HL-60 (cell line): ENCODE measurements at regions not wholly inside any gene's neighbourhood (a gene's known extent, or its start where the extent isn't known, plus 50 kb on each side); places are given as distances from the start of the nearest gene placed in this dataset.

ENCODE experiments used
- CTCF ChIP-seq: IDR thresholded peaks from one replicate; pipeline ENCODE4 v1.5.1; 2011; ENCODE audit warnings: low read length, control low read depth, inconsistent platforms; ENCODE audit not compliant: insufficient read depth
- POLR2AphosphoS5 ChIP-seq: IDR thresholded peaks from 2 replicates; pipeline ENCODE4 v1.6.1; 2012; ENCODE audit warnings: low read depth
- REST ChIP-seq: IDR thresholded peaks from 2 replicates; pipeline ENCODE4 v1.6.1; 2012; ENCODE audit warnings: low read depth; ENCODE audit not compliant: insufficient replicate concordance
- SPI1 ChIP-seq: IDR thresholded peaks from 2 replicates; pipeline ENCODE4 v1.6.1; 2012; ENCODE audit warnings: low read depth, mild to moderate bottlenecking, borderline replicate concordance

GRCh38 chr15:96693990-96694517, 363.6 kb downstream of the NR2F2 start:
- no peak for TF ChIP-seq REST
- TF ChIP-seq CTCF = no peak
- no peak for TF ChIP-seq POLR2AphosphoS5
- no peak for TF ChIP-seq SPI1
